IMR-90 (cell line): ENCODE measurements at regions not wholly inside any gene's neighbourhood (a gene's known extent, or its start where the extent isn't known, plus 50 kb on each side); places are given as distances from the start of the nearest gene placed in this dataset.

Experiments
- ATAC-seq: fragments of 200-7000 bp; cut with Tn5 transposase; 2 replicates; pipeline ENCODE4 v1.9.1; 2020; ENCODE audit warnings: low read depth, mild to moderate bottlenecking, moderate library complexity
- BruUV-seq: library from RNA; stranded (reverse); fragments of 400-500 nt; replicated peaks from 2 replicates; lab custom pipeline; 2021; lab: Mats Ljungman, UMichigan
- CTCF ChIA-PET: fragments of 300-600 bp; formaldehyde crosslinking; extraction: SDS; loops from one replicate; lab custom pipeline; 2021; ENCODE audit warnings: antibody characterized with exemption; lab: Yijun Ruan, JAX
- POLR2A ChIA-PET: fragments of 300-600 bp; sonication (Branson Sonifier 250); formaldehyde crosslinking; loops from one replicate; lab custom pipeline; 2022; ENCODE audit warnings: antibody characterized with exemption; ENCODE audit not compliant: unreplicated experiment; lab: Charles Lee
- DNase-seq: peaks from one replicate; pipeline ENCODE4 v3.0.0; 2013
- H2AFZ ChIP-seq: replicated peaks from 2 replicates; pipeline ENCODE3; 2013; ENCODE audit warnings: low read length, mild to moderate bottlenecking; ENCODE audit not compliant: poor library complexity
- H2AK5ac ChIP-seq: 2 replicates; pipeline ENCODE4 v1.6.1; 2013; ENCODE audit warnings: low read depth, low read length, inconsistent platforms
- H2AK9ac ChIP-seq: replicated peaks from 2 replicates; pipeline ENCODE3; 2013; ENCODE audit warnings: mild to moderate bottlenecking, low read depth, low read length, moderate library complexity; ENCODE audit not compliant: poor library complexity
- H2BK120ac ChIP-seq: 2 replicates; pipeline ENCODE4 v1.6.1; 2013; ENCODE audit warnings: low read depth, low read length, inconsistent platforms
- H2BK15ac ChIP-seq: 3 replicates; pipeline ENCODE4 v1.6.1; 2013; ENCODE audit warnings: low read depth, low read length, inconsistent platforms
- H2BK20ac ChIP-seq: 2 replicates; pipeline ENCODE4 v1.6.1; 2013; ENCODE audit warnings: low read depth, mild to moderate bottlenecking, inconsistent platforms, low read length, moderate library complexity
- H2BK5ac ChIP-seq: 2 replicates; pipeline ENCODE4 v1.6.1; 2013; ENCODE audit warnings: mild to moderate bottlenecking, low read depth, low read length, inconsistent platforms; ENCODE audit not compliant: poor library complexity, severe bottlenecking
- H3K14ac ChIP-seq: replicated peaks from 2 replicates; pipeline ENCODE4 v1.6.1; 2013; ENCODE audit warnings: low read depth, low read length, inconsistent platforms
- H3K18ac ChIP-seq: 2 replicates; pipeline ENCODE4 v1.6.1; 2013; ENCODE audit warnings: low read depth, low read length, control low read depth
- H3K23ac ChIP-seq: 2 replicates; pipeline ENCODE4 v1.6.1; 2013; ENCODE audit warnings: low read depth, low read length, inconsistent platforms
- H3K27ac ChIP-seq: 2 replicates; pipeline ENCODE4 v1.5.1; 2013; ENCODE audit warnings: mild to moderate bottlenecking, control low read depth, low read length; ENCODE audit not compliant: insufficient read depth
- H3K27me3 ChIP-seq: 2 replicates; pipeline ENCODE4 v1.6.1; 2013; ENCODE audit warnings: low read length; ENCODE audit not compliant: control insufficient read depth, insufficient read depth
- H3K36me3 ChIP-seq: 2 replicates; pipeline ENCODE4 v1.6.1; 2013; ENCODE audit warnings: low read length, mixed read lengths; ENCODE audit not compliant: control insufficient read depth, insufficient read depth
- H3K4ac ChIP-seq: 2 replicates; pipeline ENCODE4 v1.6.1; 2013; ENCODE audit warnings: low read depth, low read length, inconsistent platforms
- H3K4me1 ChIP-seq: 2 replicates; pipeline ENCODE4 v1.6.1; 2013; ENCODE audit warnings: low read length, mixed read lengths; ENCODE audit not compliant: control insufficient read depth, insufficient read depth
- H3K4me2 ChIP-seq: 2 replicates; pipeline ENCODE4 v1.6.1; 2013; ENCODE audit warnings: low read depth, mild to moderate bottlenecking, control low read depth, low read length, moderate library complexity
- H3K4me3 ChIP-seq: 2 replicates; pipeline ENCODE4 v1.5.1; 2013; ENCODE audit warnings: low read depth, mild to moderate bottlenecking, control low read depth, low read length, moderate library complexity; ENCODE audit not compliant: insufficient read depth
- H3K56ac ChIP-seq: 2 replicates; pipeline ENCODE4 v1.6.1; 2013; ENCODE audit warnings: low read length, inconsistent platforms; ENCODE audit not compliant: insufficient read depth; ENCODE audit errors: extremely low read depth
- H3K79me1 ChIP-seq, 2 experiments: 2 replicates each; pipeline ENCODE4 v1.6.1; 2013; ENCODE audit warnings: low read length in 2 of 2, inconsistent platforms in 1 of 2, low read depth in 1 of 2
- H3K9ac ChIP-seq: 2 replicates; pipeline ENCODE4 v1.6.1; 2013; ENCODE audit warnings: low read depth, low read length, control low read depth
- H3K9me1 ChIP-seq: 2 replicates; pipeline ENCODE4 v1.6.1; 2013; ENCODE audit warnings: low read length, inconsistent platforms; ENCODE audit not compliant: insufficient read depth
- H3K9me3 ChIP-seq: 2 replicates; pipeline ENCODE4 v1.6.1; 2013; ENCODE audit warnings: low read length; ENCODE audit not compliant: control insufficient read depth, insufficient read depth
- H4K20me1 ChIP-seq: 2 replicates; pipeline ENCODE4 v1.6.1; 2013; ENCODE audit warnings: low read length, inconsistent platforms; ENCODE audit not compliant: insufficient read depth
- H4K5ac ChIP-seq: 2 replicates; pipeline ENCODE4 v1.6.1; 2013; ENCODE audit warnings: mild to moderate bottlenecking, low read depth, low read length, control low read depth
- H4K8ac ChIP-seq, 2 experiments: 2 replicates each; pipeline ENCODE4 v1.6.1; 2013; ENCODE audit warnings: low read depth in 2 of 2, low read length in 2 of 2, control low read depth in 1 of 2, inconsistent platforms in 1 of 2
- H4K91ac ChIP-seq: 2 replicates; pipeline ENCODE4 v1.6.1; 2013; ENCODE audit warnings: low read depth, low read length, inconsistent platforms; ENCODE audit not compliant: insufficient read depth
- MAFK ChIP-seq: IDR thresholded peaks from 2 replicates; pipeline ENCODE4 v1.6.1; 2012; ENCODE audit warnings: low read depth, low read length, improper control_type of control experiment
- SMC3 ChIP-seq: fragments of 150-350 bp; IDR thresholded peaks from 2 replicates; pipeline ENCODE4 v1.6.1; 2016; ENCODE audit warnings: low read depth, mild to moderate bottlenecking, antibody characterized with exemption, low read length, moderate library complexity
- WGBS, 2 experiments: methylation state at CpG; one replicate each; pipeline versions ENCODE4 v1.1.5 to v1.1.7; 2013; ENCODE audit warnings: missing lambda C conversion rate in 2 of 2; ENCODE audit not compliant: insufficient read length in 1 of 2; ENCODE audit errors: extremely low coverage in 2 of 2; 5-methylcytosine and 5-hydroxymethylcytosine counted together
- dilution Hi-C: fragments of 300-500 bp; cut with HindIII; formaldehyde crosslinking; loops from one replicate; pipeline ENCODE4 v1.14.3; 2018; ENCODE audit warnings: low sequenced_read_pairs; ENCODE audit not compliant: unreplicated experiment
- in situ Hi-C: fragments of 300-500 bp; cut with MboI; formaldehyde crosslinking; loops from 3 replicates; pipeline ENCODE4 v1.14.3; 2019; ENCODE audit warnings: low sequenced_read_pairs, inconsistent platforms, mixed read lengths
- intact Hi-C: fragments of 100-400 bp; cut with micrococcal nuclease; formaldehyde crosslinking; loops from 2 replicates; pipeline ENCODE4 v1.10.0; 2022

DNA sequence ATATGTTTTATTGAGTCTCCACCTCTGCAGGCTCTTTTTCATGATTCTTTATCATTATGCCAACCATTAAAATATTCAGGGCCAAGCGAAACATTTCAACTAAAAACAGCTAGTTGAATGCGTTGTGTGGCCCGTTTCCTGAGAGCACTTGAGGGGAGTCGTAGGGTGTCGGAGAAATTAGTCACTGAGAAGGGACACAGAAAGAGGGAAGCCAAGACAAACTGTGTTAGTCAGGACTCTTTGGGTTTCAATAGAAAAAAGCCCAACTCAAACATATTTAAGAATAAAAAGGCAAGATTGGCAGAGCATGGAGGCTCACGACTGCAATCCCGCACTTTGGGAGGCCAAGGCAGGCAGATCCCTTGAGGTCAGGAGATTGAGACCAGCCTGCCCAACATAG is 58.9 kb downstream of the MAFB start:
- no peaks in the 10 kb centered on the region for H3K79me1 ChIP-seq
- no peak overlapping the region for H3K4ac ChIP-seq
- no peak overlapping the region for H4K5ac ChIP-seq
- intact Hi-C loops = no loop called here
- no peaks in the 10 kb centered on the region for H4K20me1 ChIP-seq
- H2BK20ac ChIP-seq = no peak overlapping the region
- WGBS, 2 experiments = no CpG with 5 or more reads among the region's 7 CpGs
- no peak overlapping the region for H3K18ac ChIP-seq
- ChIA-PET POLR2A (no interaction called here), CTCF (no interaction called here)
- no peak overlapping the region for H4K91ac ChIP-seq
- no peak overlapping the region for H3K9ac ChIP-seq
- H3K27ac ChIP-seq = no peak overlapping the region
- no peak overlapping the region for H2AK9ac ChIP-seq
- H3K9me1 ChIP-seq = no peaks in the 10 kb centered on the region
- no peak overlapping the region for H3K4me2 ChIP-seq
- no peak overlapping the region for H4K8ac ChIP-seq
- H3K9me3 ChIP-seq = no peaks in the 10 kb centered on the region
- H2AK5ac ChIP-seq = no peak overlapping the region
- no peaks in the 10 kb centered on the region for H3K4me1 ChIP-seq
- H3K14ac ChIP-seq = no peak overlapping the region
- no peak overlapping the region for H3K4me3 ChIP-seq
- dilution Hi-C loops = no loop called here
- H3K23ac ChIP-seq = no peak overlapping the region
- no peaks in the 10 kb centered on the region; the same call in 1 of the 2 replicates for H3K27me3 ChIP-seq
- H2AFZ ChIP-seq = no peak overlapping the region
- DNase-seq (no peak), ATAC-seq (no peak)
- no peak overlapping the region for H2BK5ac ChIP-seq
- TF ChIP-seq MAFK = no peak
- TF ChIP-seq SMC3 = no peak
- no peaks in the 10 kb centered on the region for H3K36me3 ChIP-seq
- BruUV-seq = no TSS peak
- H3K56ac ChIP-seq = no peak overlapping the region
- no peak overlapping the region for H2BK15ac ChIP-seq
- H2BK120ac ChIP-seq = no peak overlapping the region
- in situ Hi-C loops = no loop called here
